GM23338 (cell line): ENCODE measurements at regions not wholly inside any gene's neighbourhood (a gene's known extent, or its start where the extent isn't known, plus 50 kb on each side); places are given as distances from the start of the nearest gene placed in this dataset.

Source experiments
- ATAC-seq: fragments of 200-7000 bp; cut with Tn5 transposase; 3 replicates; pipeline ENCODE4 v1.9.1; 2020
- DNase-seq: peaks from one replicate; pipeline ENCODE4 v3.0.0-alpha.2; 2015; ENCODE audit warnings: low spot score
- H2AFZ ChIP-seq: fragments of 200-600 bp; sonication (generic); 2 replicates; pipeline ENCODE4 v1.8.0; 2016; ENCODE audit warnings: antibody characterized with exemption, mild to moderate bottlenecking, moderate library complexity
- H3F3A ChIP-seq: fragments of 200-600 bp; sonication (generic); replicated peaks from 2 replicates; pipeline ENCODE4 v1.8.0; 2017; ENCODE audit warnings: antibody characterized with exemption, mixed run types, low read depth
- H3K27ac ChIP-seq: fragments of 200-600 bp; sonication (generic); 2 replicates; pipeline ENCODE4 v1.6.1; 2016; ENCODE audit warnings: low read depth
- H3K27me3 ChIP-seq: fragments of 200-600 bp; sonication (generic); 2 replicates; pipeline ENCODE4 v1.8.0; 2016; ENCODE audit warnings: mild to moderate bottlenecking, mixed run types, moderate library complexity; ENCODE audit not compliant: insufficient read depth
- H3K36me3 ChIP-seq: fragments of 200-600 bp; sonication (generic); 2 replicates; pipeline ENCODE4 v1.8.0; 2016; ENCODE audit warnings: mild to moderate bottlenecking; ENCODE audit not compliant: insufficient read depth
- H3K4me1 ChIP-seq: fragments of 200-600 bp; sonication (generic); 2 replicates; pipeline ENCODE4 v1.8.0; 2016; ENCODE audit warnings: mild to moderate bottlenecking, moderate library complexity; ENCODE audit not compliant: insufficient read depth
- H3K4me2 ChIP-seq: fragments of 200-600 bp; sonication (generic); 2 replicates; pipeline ENCODE4 v1.7.1; 2017; ENCODE audit warnings: mixed run types
- H3K4me3 ChIP-seq: fragments of 200-600 bp; sonication (generic); 2 replicates; pipeline ENCODE4 v1.6.1; 2016; ENCODE audit warnings: mixed run types
- H3K79me2 ChIP-seq: fragments of 200-600 bp; sonication (generic); replicated peaks from 2 replicates; pipeline ENCODE4 v1.8.0; 2017; ENCODE audit warnings: mild to moderate bottlenecking; ENCODE audit not compliant: insufficient read depth
- H3K9me2 ChIP-seq: fragments of 200-600 bp; sonication (generic); 2 replicates; pipeline ENCODE4 v1.8.0; 2017; ENCODE audit not compliant: insufficient read depth
- H4K20me1 ChIP-seq: fragments of 200-600 bp; sonication (generic); replicated peaks from 2 replicates; pipeline ENCODE4 v1.8.0; 2017; ENCODE audit warnings: mild to moderate bottlenecking; ENCODE audit not compliant: insufficient read depth
- H3K27ac Mint-ChIP-seq: 2 replicates; pipeline ENCODE4 v1.8.0; 2020; ENCODE audit warnings: inconsistent platforms, mild to moderate bottlenecking, moderate library complexity, mixed read lengths
- H3K27me3 Mint-ChIP-seq: 3 replicates; pipeline ENCODE4 v1.8.0; 2022; ENCODE audit warnings: low read depth, mild to moderate bottlenecking, moderate library complexity, mixed read lengths, inconsistent platforms; ENCODE audit not compliant: insufficient read depth, poor library complexity
- H3K36me3 Mint-ChIP-seq: 3 replicates; pipeline ENCODE4 v1.8.0; 2021; ENCODE audit warnings: low read depth, mild to moderate bottlenecking, inconsistent platforms, moderate library complexity, mixed read lengths
- H3K4me1 Mint-ChIP-seq: 3 replicates; pipeline ENCODE4 v1.8.0; 2020; ENCODE audit warnings: mild to moderate bottlenecking, inconsistent platforms, mixed read lengths
- H3K4me3 Mint-ChIP-seq: 3 replicates; pipeline ENCODE4 v1.8.0; 2021; ENCODE audit warnings: moderate library complexity, mild to moderate bottlenecking, inconsistent platforms, mixed read lengths
- H3K9me3 Mint-ChIP-seq: 3 replicates; pipeline ENCODE4 v1.8.0; 2020; ENCODE audit warnings: moderate library complexity, mild to moderate bottlenecking, inconsistent platforms, mixed read lengths
- CREB1 ChIP-seq: fragments of 250-450 bp; sonication (Bioruptor Pico); IDR thresholded peaks from 2 replicates; pipeline ENCODE4 v1.5.0; 2020; ENCODE audit warnings: low read depth, mild to moderate bottlenecking, moderate library complexity
- EZH2 ChIP-seq: fragments of 200-600 bp; sonication (generic); IDR thresholded peaks from one replicate; pipeline ENCODE4 v1.8.0; 2017; ENCODE audit warnings: antibody characterized with exemption, mild to moderate bottlenecking, low read depth; ENCODE audit not compliant: unreplicated experiment
- EZH2phosphoT487 ChIP-seq: fragments of 200-600 bp; sonication (generic); IDR thresholded peaks from one replicate; pipeline ENCODE4 v1.8.1; 2018; ENCODE audit warnings: antibody characterized with exemption; ENCODE audit not compliant: unreplicated experiment
- NANOG ChIP-seq: IDR thresholded peaks from 2 replicates; pipeline ENCODE4 v1.6.1; 2016; ENCODE audit warnings: antibody characterized with exemption, borderline replicate concordance
- STAT1 ChIP-seq: IDR thresholded peaks from one replicate; pipeline ENCODE4 v1.6.1; 2016; ENCODE audit warnings: antibody characterized with exemption; ENCODE audit not compliant: unreplicated experiment
- ZNF331 ChIP-seq: fragments of 250-450 bp; sonication (Bioruptor Pico); IDR thresholded peaks from 2 replicates; pipeline ENCODE4 v1.5.0; 2020; ENCODE audit warnings: low read depth, mild to moderate bottlenecking, moderate library complexity
- TF ChIP-seq, protein P1 (sequence below): fragments of 250-450 bp; sonication (Bioruptor Pico); IDR thresholded peaks from 2 replicates; pipeline ENCODE4 v1.5.0; 2020; ENCODE audit warnings: mild to moderate bottlenecking, moderate library complexity
- TF ChIP-seq, protein P2 (sequence below), 2 experiments: fragments of 200-600 bp in 1 of 2; sonication (generic) in 1 of 2; conservative IDR thresholded peaks; 2 replicates each; pipeline versions ENCODE4 v1.5.1 to v1.6.1; 2016 to 2017; ENCODE audit warnings: antibody characterized with exemption in 2 of 2, low read depth in 2 of 2, mild to moderate bottlenecking in 2 of 2, moderate library complexity in 1 of 2
- TF ChIP-seq, protein P3 (sequence below): IDR thresholded peaks from one replicate; pipeline ENCODE4 v1.6.1; 2018; ENCODE audit warnings: antibody characterized with exemption; ENCODE audit not compliant: unreplicated experiment

DNA sequence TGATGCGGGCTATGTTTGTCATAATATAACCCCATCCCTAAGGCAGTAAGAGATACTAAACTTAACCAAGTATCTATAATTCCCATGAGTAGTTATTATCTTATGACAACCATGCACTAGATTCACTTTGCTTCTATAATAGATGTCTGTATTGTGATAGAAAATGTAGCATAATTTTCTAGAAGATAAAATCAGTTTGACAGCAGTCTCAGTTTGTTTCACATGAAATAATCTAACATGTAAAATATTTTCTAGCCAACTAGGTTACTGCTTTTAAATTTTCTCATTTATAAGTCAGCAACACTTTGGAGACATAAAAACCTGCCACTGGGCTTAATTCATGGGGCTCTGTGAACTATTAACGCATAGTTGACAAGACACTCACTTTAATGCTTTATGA, 1410.7 kb upstream of the ATXN8OS start (continued):
- TF ChIP-seq, protein P1, sequence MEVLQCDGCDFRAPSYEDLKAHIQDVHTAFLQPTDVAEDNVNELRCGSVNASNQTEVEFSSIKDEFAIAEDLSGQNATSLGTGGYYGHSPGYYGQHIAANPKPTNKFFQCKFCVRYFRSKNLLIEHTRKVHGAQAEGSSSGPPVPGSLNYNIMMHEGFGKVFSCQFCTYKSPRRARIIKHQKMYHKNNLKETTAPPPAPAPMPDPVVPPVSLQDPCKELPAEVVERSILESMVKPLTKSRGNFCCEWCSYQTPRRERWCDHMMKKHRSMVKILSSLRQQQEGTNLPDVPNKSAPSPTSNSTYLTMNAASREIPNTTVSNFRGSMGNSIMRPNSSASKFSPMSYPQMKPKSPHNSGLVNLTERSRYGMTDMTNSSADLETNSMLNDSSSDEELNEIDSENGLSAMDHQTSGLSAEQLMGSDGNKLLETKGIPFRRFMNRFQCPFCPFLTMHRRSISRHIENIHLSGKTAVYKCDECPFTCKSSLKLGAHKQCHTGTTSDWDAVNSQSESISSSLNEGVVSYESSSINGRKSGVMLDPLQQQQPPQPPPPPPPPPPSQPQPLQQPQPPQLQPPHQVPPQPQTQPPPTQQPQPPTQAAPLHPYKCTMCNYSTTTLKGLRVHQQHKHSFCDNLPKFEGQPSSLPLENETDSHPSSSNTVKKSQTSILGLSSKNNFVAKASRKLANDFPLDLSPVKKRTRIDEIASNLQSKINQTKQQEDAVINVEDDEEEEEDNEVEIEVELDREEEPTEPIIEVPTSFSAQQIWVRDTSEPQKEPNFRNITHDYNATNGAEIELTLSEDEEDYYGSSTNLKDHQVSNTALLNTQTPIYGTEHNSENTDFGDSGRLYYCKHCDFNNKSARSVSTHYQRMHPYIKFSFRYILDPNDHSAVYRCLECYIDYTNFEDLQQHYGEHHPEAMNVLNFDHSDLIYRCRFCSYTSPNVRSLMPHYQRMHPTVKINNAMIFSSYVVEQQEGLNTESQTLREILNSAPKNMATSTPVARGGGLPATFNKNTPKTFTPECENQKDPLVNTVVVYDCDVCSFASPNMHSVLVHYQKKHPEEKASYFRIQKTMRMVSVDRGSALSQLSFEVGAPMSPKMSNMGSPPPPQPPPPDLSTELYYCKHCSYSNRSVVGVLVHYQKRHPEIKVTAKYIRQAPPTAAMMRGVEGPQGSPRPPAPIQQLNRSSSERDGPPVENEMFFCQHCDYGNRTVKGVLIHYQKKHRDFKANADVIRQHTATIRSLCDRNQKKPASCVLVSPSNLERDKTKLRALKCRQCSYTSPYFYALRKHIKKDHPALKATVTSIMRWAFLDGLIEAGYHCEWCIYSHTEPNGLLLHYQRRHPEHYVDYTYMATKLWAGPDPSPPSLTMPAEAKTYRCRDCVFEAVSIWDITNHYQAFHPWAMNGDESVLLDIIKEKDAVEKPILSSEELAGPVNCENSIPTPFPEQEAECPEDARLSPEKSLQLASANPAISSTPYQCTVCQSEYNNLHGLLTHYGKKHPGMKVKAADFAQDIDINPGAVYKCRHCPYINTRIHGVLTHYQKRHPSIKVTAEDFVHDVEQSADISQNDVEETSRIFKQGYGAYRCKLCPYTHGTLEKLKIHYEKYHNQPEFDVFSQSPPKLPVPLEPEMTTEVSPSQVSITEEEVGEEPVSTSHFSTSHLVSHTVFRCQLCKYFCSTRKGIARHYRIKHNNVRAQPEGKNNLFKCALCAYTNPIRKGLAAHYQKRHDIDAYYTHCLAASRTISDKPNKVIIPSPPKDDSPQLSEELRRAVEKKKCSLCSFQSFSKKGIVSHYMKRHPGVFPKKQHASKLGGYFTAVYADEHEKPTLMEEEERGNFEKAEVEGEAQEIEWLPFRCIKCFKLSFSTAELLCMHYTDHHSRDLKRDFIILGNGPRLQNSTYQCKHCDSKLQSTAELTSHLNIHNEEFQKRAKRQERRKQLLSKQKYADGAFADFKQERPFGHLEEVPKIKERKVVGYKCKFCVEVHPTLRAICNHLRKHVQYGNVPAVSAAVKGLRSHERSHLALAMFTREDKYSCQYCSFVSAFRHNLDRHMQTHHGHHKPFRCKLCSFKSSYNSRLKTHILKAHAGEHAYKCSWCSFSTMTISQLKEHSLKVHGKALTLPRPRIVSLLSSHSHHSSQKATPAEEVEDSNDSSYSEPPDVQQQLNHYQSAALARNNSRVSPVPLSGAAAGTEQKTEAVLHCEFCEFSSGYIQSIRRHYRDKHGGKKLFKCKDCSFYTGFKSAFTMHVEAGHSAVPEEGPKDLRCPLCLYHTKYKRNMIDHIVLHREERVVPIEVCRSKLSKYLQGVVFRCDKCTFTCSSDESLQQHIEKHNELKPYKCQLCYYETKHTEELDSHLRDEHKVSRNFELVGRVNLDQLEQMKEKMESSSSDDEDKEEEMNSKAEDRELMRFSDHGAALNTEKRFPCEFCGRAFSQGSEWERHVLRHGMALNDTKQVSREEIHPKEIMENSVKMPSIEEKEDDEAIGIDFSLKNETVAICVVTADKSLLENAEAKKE (CRISPR knock-in tag): no peak
- TF ChIP-seq EZH2phosphoT487: no peak
- TF ChIP-seq NANOG: no peak
- TF ChIP-seq EZH2: no peak
- TF ChIP-seq, protein P2, sequence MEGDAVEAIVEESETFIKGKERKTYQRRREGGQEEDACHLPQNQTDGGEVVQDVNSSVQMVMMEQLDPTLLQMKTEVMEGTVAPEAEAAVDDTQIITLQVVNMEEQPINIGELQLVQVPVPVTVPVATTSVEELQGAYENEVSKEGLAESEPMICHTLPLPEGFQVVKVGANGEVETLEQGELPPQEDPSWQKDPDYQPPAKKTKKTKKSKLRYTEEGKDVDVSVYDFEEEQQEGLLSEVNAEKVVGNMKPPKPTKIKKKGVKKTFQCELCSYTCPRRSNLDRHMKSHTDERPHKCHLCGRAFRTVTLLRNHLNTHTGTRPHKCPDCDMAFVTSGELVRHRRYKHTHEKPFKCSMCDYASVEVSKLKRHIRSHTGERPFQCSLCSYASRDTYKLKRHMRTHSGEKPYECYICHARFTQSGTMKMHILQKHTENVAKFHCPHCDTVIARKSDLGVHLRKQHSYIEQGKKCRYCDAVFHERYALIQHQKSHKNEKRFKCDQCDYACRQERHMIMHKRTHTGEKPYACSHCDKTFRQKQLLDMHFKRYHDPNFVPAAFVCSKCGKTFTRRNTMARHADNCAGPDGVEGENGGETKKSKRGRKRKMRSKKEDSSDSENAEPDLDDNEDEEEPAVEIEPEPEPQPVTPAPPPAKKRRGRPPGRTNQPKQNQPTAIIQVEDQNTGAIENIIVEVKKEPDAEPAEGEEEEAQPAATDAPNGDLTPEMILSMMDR (conservative IDR thresholded peaks at IDR 0.05; ENCODE audit: low read depth in 2 of 2): no peak
- no peak for TF ChIP-seq ZNF331
- TF ChIP-seq STAT1: no peak

DNA sequence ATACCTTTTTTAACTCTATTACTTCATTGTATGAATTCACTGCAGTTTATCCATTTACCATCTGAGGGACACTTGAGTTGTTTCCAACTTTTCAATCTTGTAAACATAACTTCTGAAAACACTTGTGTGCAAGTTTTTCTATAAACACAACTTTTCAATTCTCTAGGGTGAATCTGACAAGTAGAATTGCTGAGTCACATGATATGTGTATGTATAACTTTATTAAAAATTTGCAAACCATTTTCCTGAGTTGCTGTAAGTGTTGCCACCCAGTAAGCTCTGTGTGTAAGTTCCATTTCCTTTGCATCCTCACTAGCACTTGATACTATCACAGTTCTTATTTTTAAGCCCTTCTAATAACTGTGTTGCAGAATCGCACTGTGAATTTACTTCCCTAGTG, 1415.6 kb upstream of the ATXN8OS start:
- no peak overlapping the region for H3K4me2 ChIP-seq
- peaks cover 11% of the 10 kb centered on the region for H3K4me1 ChIP-seq

More for the DNA sequence above, 1415.6 kb upstream of the ATXN8OS start:
- Histone ChIP-seq H3F3A (no peaks in the 10 kb centered on the region), H3K4me3 (no peak overlapping the region), H4K20me1 (no peaks in the 10 kb centered on the region), H3K79me2 (no peaks in the 10 kb centered on the region), H3K9me2 (no peaks in the 10 kb centered on the region), H3K27ac (no peak overlapping the region), H3K27me3 (no peaks in the 10 kb centered on the region), H2AFZ (peak overlapping the region; percentile 48; the same call in 1 of the 2 replicates), H3K36me3 (no peaks in the 10 kb centered on the region)
- ATAC-seq (no peak), DNase-seq (no peak)
- Mint-ChIP-seq H3K36me3 (no peaks in the 10 kb centered on the region), H3K27me3 (no peaks in the 10 kb centered on the region), H3K4me3 (no peak overlapping the region), H3K27ac (no peak overlapping the region), H3K4me1 (peaks cover 17% of the 10 kb centered on the region), H3K9me3 (no peaks in the 10 kb centered on the region)
- TF ChIP-seq, protein P3, sequence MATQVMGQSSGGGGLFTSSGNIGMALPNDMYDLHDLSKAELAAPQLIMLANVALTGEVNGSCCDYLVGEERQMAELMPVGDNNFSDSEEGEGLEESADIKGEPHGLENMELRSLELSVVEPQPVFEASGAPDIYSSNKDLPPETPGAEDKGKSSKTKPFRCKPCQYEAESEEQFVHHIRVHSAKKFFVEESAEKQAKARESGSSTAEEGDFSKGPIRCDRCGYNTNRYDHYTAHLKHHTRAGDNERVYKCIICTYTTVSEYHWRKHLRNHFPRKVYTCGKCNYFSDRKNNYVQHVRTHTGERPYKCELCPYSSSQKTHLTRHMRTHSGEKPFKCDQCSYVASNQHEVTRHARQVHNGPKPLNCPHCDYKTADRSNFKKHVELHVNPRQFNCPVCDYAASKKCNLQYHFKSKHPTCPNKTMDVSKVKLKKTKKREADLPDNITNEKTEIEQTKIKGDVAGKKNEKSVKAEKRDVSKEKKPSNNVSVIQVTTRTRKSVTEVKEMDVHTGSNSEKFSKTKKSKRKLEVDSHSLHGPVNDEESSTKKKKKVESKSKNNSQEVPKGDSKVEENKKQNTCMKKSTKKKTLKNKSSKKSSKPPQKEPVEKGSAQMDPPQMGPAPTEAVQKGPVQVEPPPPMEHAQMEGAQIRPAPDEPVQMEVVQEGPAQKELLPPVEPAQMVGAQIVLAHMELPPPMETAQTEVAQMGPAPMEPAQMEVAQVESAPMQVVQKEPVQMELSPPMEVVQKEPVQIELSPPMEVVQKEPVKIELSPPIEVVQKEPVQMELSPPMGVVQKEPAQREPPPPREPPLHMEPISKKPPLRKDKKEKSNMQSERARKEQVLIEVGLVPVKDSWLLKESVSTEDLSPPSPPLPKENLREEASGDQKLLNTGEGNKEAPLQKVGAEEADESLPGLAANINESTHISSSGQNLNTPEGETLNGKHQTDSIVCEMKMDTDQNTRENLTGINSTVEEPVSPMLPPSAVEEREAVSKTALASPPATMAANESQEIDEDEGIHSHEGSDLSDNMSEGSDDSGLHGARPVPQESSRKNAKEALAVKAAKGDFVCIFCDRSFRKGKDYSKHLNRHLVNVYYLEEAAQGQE: no peak
- TF ChIP-seq CREB1 (CRISPR knock-in tag): no peak
